Neuronal stem cell (in vitro differentiated cells): ENCODE measurements at regions not wholly inside any gene's neighbourhood (a gene's known extent, or its start where the extent isn't known, plus 50 kb on each side); places are given as distances from the start of the nearest gene placed in this dataset.

Experiments used
- DNase-seq: peaks from one replicate; pipeline ENCODE4 v3.0.0-alpha.2; 2013; ENCODE audit warnings: low spot score
- H2AFZ ChIP-seq: one replicate; pipeline ENCODE4 v1.6.1; 2013; ENCODE audit warnings: mild to moderate bottlenecking, low read length, inconsistent platforms
- H2AK5ac ChIP-seq: 2 replicates; pipeline ENCODE4 v1.6.1; 2013; ENCODE audit warnings: low read depth, mild to moderate bottlenecking, inconsistent platforms, low read length, moderate library complexity, mixed read lengths
- H2BK120ac ChIP-seq: 2 replicates; pipeline ENCODE4 v1.6.1; 2013; ENCODE audit warnings: low read depth, mild to moderate bottlenecking, inconsistent platforms, low read length, moderate library complexity, mixed read lengths
- H2BK12ac ChIP-seq: one replicate; pipeline ENCODE4 v1.6.1; 2013; ENCODE audit warnings: low read length, inconsistent platforms
- H2BK15ac ChIP-seq: 2 replicates; pipeline ENCODE4 v1.6.1; 2013; ENCODE audit warnings: mild to moderate bottlenecking, low read length, inconsistent platforms, mixed read lengths
- H2BK5ac ChIP-seq: one replicate; pipeline ENCODE4 v1.6.1; 2013; ENCODE audit warnings: inconsistent platforms, mild to moderate bottlenecking, low read length, moderate library complexity
- H3K14ac ChIP-seq: one replicate; pipeline ENCODE4 v1.6.1; 2013; ENCODE audit warnings: low read length, inconsistent platforms
- H3K18ac ChIP-seq: 2 replicates; pipeline ENCODE4 v1.6.1; 2013; ENCODE audit warnings: low read length, inconsistent platforms
- H3K23ac ChIP-seq: 2 replicates; pipeline ENCODE4 v1.6.1; 2013; ENCODE audit warnings: low read depth, mild to moderate bottlenecking, mixed read lengths, low read length, inconsistent platforms; ENCODE audit not compliant: poor library complexity
- H3K27ac ChIP-seq: replicated peaks from 3 replicates; pipeline ENCODE4 v1.5.1; 2013; ENCODE audit warnings: low read length, inconsistent platforms
- H3K27me3 ChIP-seq, 3 experiments: 2 replicates each; pipeline ENCODE4 v1.6.1; 2013; ENCODE audit warnings: low read length in 3 of 3, mild to moderate bottlenecking in 2 of 3, inconsistent platforms in 1 of 3, low read depth in 1 of 3, mixed read lengths in 1 of 3, moderate library complexity in 1 of 3; ENCODE audit not compliant: control insufficient read depth in 3 of 3, insufficient read depth in 3 of 3
- H3K36me3 ChIP-seq, 2 donors: replicated peaks in 1 of 2; 2 replicates each; pipeline ENCODE4 v1.6.1; 2013; ENCODE audit warnings: low read length in 2 of 2; ENCODE audit not compliant: control insufficient read depth in 2 of 2, insufficient read depth in 2 of 2
- H3K4ac ChIP-seq: 2 replicates; pipeline ENCODE4 v1.6.1; 2013; ENCODE audit warnings: inconsistent platforms, mild to moderate bottlenecking, low read length, moderate library complexity
- H3K4me1 ChIP-seq, 2 donors: 1 replicate in 1 of 2; 2 replicates in 1 of 2; pipeline ENCODE4 v1.6.1; 2013; ENCODE audit warnings: low read length in 2 of 2, low read depth in 1 of 2; ENCODE audit not compliant: control insufficient read depth in 2 of 2, insufficient read depth in 1 of 2
- H3K4me2 ChIP-seq: one replicate; pipeline ENCODE4 v1.6.1; 2013; ENCODE audit warnings: mild to moderate bottlenecking, low read length, inconsistent platforms; ENCODE audit not compliant: insufficient read depth, poor library complexity, severe bottlenecking
- H3K4me3 ChIP-seq, 2 donors: 2 replicates each; pipeline ENCODE4 v1.5.1; 2013; ENCODE audit warnings: low read length in 2 of 2, mild to moderate bottlenecking in 2 of 2, inconsistent platforms in 1 of 2, moderate library complexity in 1 of 2
- H3K79me1 ChIP-seq: one replicate; pipeline ENCODE4 v1.6.1; 2013; ENCODE audit warnings: low read depth, mild to moderate bottlenecking, inconsistent platforms, low read length, moderate library complexity
- H3K9ac ChIP-seq: one replicate; pipeline ENCODE4 v1.6.1; 2013; ENCODE audit warnings: mild to moderate bottlenecking, low read depth, low read length, inconsistent platforms; ENCODE audit not compliant: poor library complexity
- H3K9me3 ChIP-seq, 2 donors: replicated peaks in 1 of 2; 2 replicates each; pipeline versions ENCODE3 to v1.6.1; 2013; ENCODE audit warnings: low read length in 2 of 2, mild to moderate bottlenecking in 2 of 2, inconsistent platforms in 1 of 2, low read depth in 1 of 2, mixed read lengths in 1 of 2, moderate library complexity in 1 of 2; ENCODE audit not compliant: control insufficient read depth in 2 of 2, insufficient read depth in 1 of 2
- H4K8ac ChIP-seq: one replicate; pipeline ENCODE4 v1.6.1; 2013; ENCODE audit warnings: low read depth, mild to moderate bottlenecking, inconsistent platforms, low read length, moderate library complexity
- H4K91ac ChIP-seq: one replicate; pipeline ENCODE4 v1.6.1; 2013; ENCODE audit warnings: low read length, low read depth, mild to moderate bottlenecking, inconsistent platforms; ENCODE audit not compliant: poor library complexity
- WGBS, 2 donors: extraction: QIAGEN DNeasy Blood & Tissue Kit; methylation state at CpG; one replicate each; pipeline ENCODE4 v1.1.7; 2013; ENCODE audit warnings: missing lambda C conversion rate in 2 of 2, mixed read lengths in 1 of 2; ENCODE audit not compliant: insufficient read length in 2 of 2, insufficient replicate concordance in 1 of 2; ENCODE audit errors: extremely low coverage in 2 of 2; 5-methylcytosine and 5-hydroxymethylcytosine counted together

DNA sequence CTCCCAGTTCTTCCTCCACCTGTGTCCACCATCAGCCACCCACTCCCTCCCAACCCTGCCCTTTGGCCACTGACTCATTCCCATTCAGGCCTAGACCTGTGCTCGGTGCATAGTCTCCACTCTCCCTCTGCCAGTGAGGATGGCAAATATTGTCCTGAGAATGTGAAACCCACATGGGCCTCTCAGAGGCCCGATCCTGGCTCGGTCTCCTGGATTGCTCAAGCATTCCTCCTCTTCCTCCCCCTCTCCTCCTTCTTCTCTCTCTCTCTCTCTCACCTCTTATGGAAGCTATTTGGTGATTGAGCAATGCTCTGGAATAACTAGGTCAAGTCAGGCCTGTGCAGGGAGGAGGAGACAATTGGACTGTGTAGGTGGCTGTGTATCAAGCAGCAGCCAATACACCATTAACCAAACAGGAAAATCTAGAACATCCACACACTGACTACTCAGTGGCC lies 99.9 kb downstream of the KLF4 start:
- H4K91ac ChIP-seq, result no peak overlapping the region
- no peaks in the 10 kb centered on the region for H3K36me3 ChIP-seq
- no peak overlapping the region for H4K8ac ChIP-seq
- no CpG with 5 or more reads among the region's 3 CpGs for WGBS, 2 donors
- no peak overlapping the region for H3K27ac ChIP-seq
- H2AK5ac ChIP-seq, result no peak overlapping the region
- no peak overlapping the region for H3K4ac ChIP-seq
- no peak overlapping the region for H3K23ac ChIP-seq
- H2BK5ac ChIP-seq, result no peak overlapping the region
- H2BK120ac ChIP-seq, result no peak overlapping the region
- no peaks in the 10 kb centered on the region for H3K4me1 ChIP-seq
- no peak overlapping the region for H3K4me2 ChIP-seq
- no peak overlapping the region for H2BK15ac ChIP-seq
- H3K27me3 ChIP-seq, result peaks cover 0 to 6% (median 0%) of the 10 kb centered on the region in 3 experiments
- no peak overlapping the region for H2AFZ ChIP-seq
- no peak overlapping the region for H3K4me3 ChIP-seq
- H3K14ac ChIP-seq, result no peak overlapping the region
- H3K9me3 ChIP-seq, result no peaks in the 10 kb centered on the region
- no peaks in the 10 kb centered on the region for H3K79me1 ChIP-seq
- peak overlapping the region; percentile 33 for H3K18ac ChIP-seq
- no peak overlapping the region for H2BK12ac ChIP-seq
- DNase-seq, result no peak
- H3K9ac ChIP-seq, result no peak overlapping the region

DNA sequence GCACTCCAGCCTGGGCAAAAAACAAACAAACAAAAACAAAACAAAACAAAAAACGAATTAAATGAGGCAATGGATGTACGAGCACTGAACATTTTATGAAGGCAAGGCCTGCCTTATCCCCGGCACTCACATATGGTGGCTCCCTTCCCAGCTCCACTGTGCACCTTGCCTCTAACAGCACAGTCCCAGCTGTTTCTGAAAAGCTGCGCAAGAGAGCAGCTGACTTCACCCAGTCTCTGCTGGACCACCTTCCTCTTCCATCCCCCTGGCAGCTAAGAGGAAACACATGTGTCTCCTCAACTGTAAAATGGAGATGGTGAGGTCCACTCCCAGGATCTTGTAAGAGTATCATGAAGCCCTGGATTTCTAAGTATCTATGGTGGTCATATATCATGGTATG lies 100.7 kb downstream of the KLF4 start:
- no CpG with 5 or more reads among the region's 4 CpGs for WGBS, 2 donors

DNA sequence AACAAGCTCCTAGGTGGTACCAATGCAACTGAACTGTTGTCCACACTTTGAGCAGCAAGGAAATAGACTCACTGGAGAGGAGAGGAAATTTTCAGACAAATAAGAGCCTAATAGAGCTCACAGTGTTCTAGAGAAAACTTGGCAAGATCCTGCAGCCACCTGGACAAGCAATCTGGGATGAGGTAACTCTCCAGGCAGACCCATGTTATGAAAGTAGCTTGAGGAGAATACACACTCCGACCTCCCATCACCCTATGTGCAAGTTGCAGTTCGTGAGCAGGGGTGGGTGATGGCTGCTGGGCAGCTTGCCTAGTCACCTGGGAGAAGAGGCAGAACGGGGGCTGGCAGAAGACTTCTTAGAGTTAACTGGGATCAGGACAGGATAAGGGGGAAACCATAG lies 102.2 kb downstream of the KLF4 start:
- Histone ChIP-seq H3K4me1 (no peaks in the 10 kb centered on the region), H4K8ac (no peak overlapping the region), H3K4me3 (no peak overlapping the region), H3K14ac (no peak overlapping the region), H3K9ac (no peak overlapping the region), H3K4ac (no peak overlapping the region), H2AFZ (no peak overlapping the region), H3K36me3 (no peaks in the 10 kb centered on the region), H2BK5ac (no peak overlapping the region), H3K9me3 (no peaks in the 10 kb centered on the region), H3K23ac (no peak overlapping the region), H2BK12ac (no peak overlapping the region), H3K27ac (no peak overlapping the region), H3K18ac (no peak overlapping the region), H3K79me1 (no peaks in the 10 kb centered on the region), H4K91ac (no peak overlapping the region), H2AK5ac (no peak overlapping the region), H3K4me2 (no peak overlapping the region), H3K27me3 (peaks cover 0 to 6% (median 0%) of the 10 kb centered on the region in 3 experiments), H2BK15ac (no peak overlapping the region), H2BK120ac (no peak overlapping the region)
- no peak for DNase-seq
- WGBS, 2 donors, result no CpG with 5 or more reads among the region's 3 CpGs

More for the DNA sequence above, 100.7 kb downstream of the KLF4 start:
- H4K8ac ChIP-seq, result no peak overlapping the region
- no peak overlapping the region for H2AFZ ChIP-seq
- no peak overlapping the region for H2BK120ac ChIP-seq
- H3K27ac ChIP-seq, result no peak overlapping the region
- H3K4ac ChIP-seq, result no peak overlapping the region
- H2BK5ac ChIP-seq, result no peak overlapping the region
- no peak overlapping the region for H3K23ac ChIP-seq
- peaks cover 0 to 6% (median 0%) of the 10 kb centered on the region in 3 experiments for H3K27me3 ChIP-seq
- H3K14ac ChIP-seq, result no peak overlapping the region
- H3K4me3 ChIP-seq, result no peak overlapping the region
- H3K36me3 ChIP-seq, result no peaks in the 10 kb centered on the region
- H2AK5ac ChIP-seq, result no peak overlapping the region
- H3K4me2 ChIP-seq, result no peak overlapping the region
- H3K9me3 ChIP-seq, result no peaks in the 10 kb centered on the region
- H3K18ac ChIP-seq, result no peak overlapping the region
- no peak overlapping the region for H3K9ac ChIP-seq
- no peak overlapping the region for H2BK15ac ChIP-seq
- H4K91ac ChIP-seq, result no peak overlapping the region
- H3K79me1 ChIP-seq, result no peaks in the 10 kb centered on the region
- H3K4me1 ChIP-seq, result no peaks in the 10 kb centered on the region
- peak overlapping the region; percentile 25 for H2BK12ac ChIP-seq
- no peak for DNase-seq

DNA sequence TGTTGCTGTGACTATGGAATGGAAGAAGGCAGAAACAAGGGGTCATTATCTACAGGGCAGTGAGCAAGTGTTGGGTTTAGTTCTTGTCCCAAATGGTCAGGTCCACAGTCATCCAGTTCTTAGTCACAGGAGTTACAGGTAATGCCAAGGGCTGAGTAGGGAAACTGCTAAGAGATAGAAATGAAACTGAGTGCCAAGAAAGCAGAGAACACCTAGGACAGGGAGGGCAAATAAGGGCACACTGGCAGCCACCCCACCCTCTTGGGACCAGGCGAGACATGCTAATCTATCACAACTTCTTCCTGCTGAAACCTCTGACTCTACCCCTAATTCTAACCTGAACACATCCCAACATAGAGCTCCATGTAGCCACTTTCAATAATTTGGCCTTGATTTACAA lies 103.2 kb downstream of the KLF4 start:
- Histone ChIP-seq H2BK120ac (no peak overlapping the region), H2AFZ (no peak overlapping the region), H3K27me3 (peaks cover 0 to 6% (median 0%) of the 10 kb centered on the region in 3 experiments), H2AK5ac (no peak overlapping the region), H3K4me1 (no peaks in the 10 kb centered on the region), H3K27ac (no peak overlapping the region), H3K4me3 (no peak overlapping the region), H2BK15ac (no peak overlapping the region), H3K18ac (no peak overlapping the region), H2BK12ac (no peak overlapping the region), H3K14ac (no peak overlapping the region), H3K23ac (no peak overlapping the region), H4K8ac (no peak overlapping the region), H3K79me1 (no peaks in the 10 kb centered on the region), H2BK5ac (no peak overlapping the region), H4K91ac (no peak overlapping the region), H3K4ac (no peak overlapping the region), H3K4me2 (no peak overlapping the region), H3K9me3 (no peaks in the 10 kb centered on the region), H3K9ac (no peak overlapping the region), H3K36me3 (no peaks in the 10 kb centered on the region)
- WGBS, 2 donors, result no CpG with 5 or more reads among the region's 1 CpG
- DNase-seq, result no peak
